A673 (cell line): ENCODE measurements at regions not wholly inside any gene's neighbourhood (a gene's known extent, or its start where the extent isn't known, plus 50 kb on each side); places are given as distances from the start of the nearest gene placed in this dataset.

Source experiments
- BruUV-seq: library from RNA; stranded (reverse); fragments of 400-500 nt; replicated peaks from 2 replicates; lab custom pipeline; 2021; lab: Mats Ljungman, UMichigan
- CTCF ChIA-PET: fragments of 300-600 bp; sonication (Branson Sonifier 250); formaldehyde crosslinking; loops from one replicate; lab custom pipeline; 2022; ENCODE audit warnings: antibody characterized with exemption; lab: Charles Lee
- POLR2A ChIA-PET: fragments of 300-600 bp; sonication (Branson Sonifier 250); formaldehyde crosslinking; loops from one replicate; lab custom pipeline; 2022; ENCODE audit warnings: antibody characterized with exemption; ENCODE audit not compliant: low non-redundant PET; lab: Charles Lee
- DNase-seq: peaks from one replicate; pipeline ENCODE4 v3.0.0-alpha.2; 2015; ENCODE audit warnings: low spot score
- H3K27ac ChIP-seq: fragments of 200-600 bp; sonication (generic); 2 replicates; pipeline ENCODE4 v1.5.1; 2016; ENCODE audit warnings: mixed run types, low read depth, mild to moderate bottlenecking, mixed read lengths, antibody characterized with exemption, low read length; ENCODE audit not compliant: poor library complexity, severe bottlenecking
- H3K27me3 ChIP-seq: fragments of 200-600 bp; sonication (generic); replicated peaks from 2 replicates; pipeline ENCODE4 v1.6.1; 2017; ENCODE audit warnings: mixed run types, low read depth, mild to moderate bottlenecking, mixed read lengths, antibody characterized with exemption, low read length; ENCODE audit not compliant: insufficient read depth, poor library complexity
- H3K36me3 ChIP-seq: fragments of 200-600 bp; sonication (generic); 2 replicates; pipeline ENCODE4 v1.6.1; 2016; ENCODE audit warnings: mixed run types, mild to moderate bottlenecking, mixed read lengths, antibody characterized with exemption, low read length; ENCODE audit not compliant: insufficient read depth, poor library complexity, severe bottlenecking
- H3K4me1 ChIP-seq: fragments of 200-600 bp; sonication (generic); 2 replicates; pipeline ENCODE4 v1.6.1; 2017; ENCODE audit warnings: mixed run types, mild to moderate bottlenecking, mixed read lengths, antibody characterized with exemption, low read length; ENCODE audit not compliant: insufficient read depth, poor library complexity, severe bottlenecking
- H3K4me3 ChIP-seq: fragments of 200-600 bp; sonication (generic); 2 replicates; pipeline ENCODE4 v1.5.1; 2016; ENCODE audit warnings: low read depth, mixed run types, mild to moderate bottlenecking, mixed read lengths, low read length; ENCODE audit not compliant: poor library complexity, severe bottlenecking
- H3K9me3 ChIP-seq: fragments of 200-600 bp; sonication (generic); 2 replicates; pipeline ENCODE4 v1.6.1; 2016; ENCODE audit warnings: mixed run types, low read depth, mild to moderate bottlenecking, mixed read lengths, antibody characterized with exemption, low read length; ENCODE audit not compliant: poor library complexity, severe bottlenecking
- CTCF ChIP-seq: fragments of 300-800, 200-600 bp; sonication (generic); conservative IDR thresholded peaks from 2 replicates; pipeline ENCODE4 v1.5.1; 2017; ENCODE audit warnings: low read depth, mild to moderate bottlenecking, antibody characterized with exemption, low read length, moderate library complexity, mixed read lengths
- EZH2 ChIP-seq: fragments of 200-600 bp; sonication (generic); IDR thresholded peaks from 2 replicates; pipeline ENCODE4 v1.6.1; 2017; ENCODE audit warnings: borderline replicate concordance, low read depth, mild to moderate bottlenecking, mixed read lengths, antibody characterized with exemption, low read length; ENCODE audit not compliant: poor library complexity, severe bottlenecking
- intact Hi-C: fragments of 100-400 bp; cut with micrococcal nuclease; formaldehyde crosslinking; loops from one replicate; pipeline ENCODE4 v1.10.0; 2022; ENCODE audit not compliant: unreplicated experiment

- ChIA-PET POLR2A (no interaction called here), CTCF (interaction anchor here (0.6 kb wide), 1 partner anchor 495 kb away, joined by 4 read pairs; no protein-coding TSS in a partner anchor)
- no peak overlapping the region for H3K4me3 ChIP-seq
- no peak for TF ChIP-seq EZH2
- no peak for TF ChIP-seq CTCF
- H3K9me3 ChIP-seq = no peaks in the 10 kb centered on the region
- H3K36me3 ChIP-seq = no peaks in the 10 kb centered on the region
- no peak overlapping the region for H3K27ac ChIP-seq
- BruUV-seq = no TSS peak
- no peaks in the 10 kb centered on the region for H3K4me1 ChIP-seq
- H3K27me3 ChIP-seq = no peaks in the 10 kb centered on the region
- intact Hi-C loops = no loop called here
- DNase-seq = no peak
Measured at GRCh38 chrX:39772057-39772832, 325.5 kb downstream of the BCOR start.

- H3K4me1 ChIP-seq = no peaks in the 10 kb centered on the region
- H3K27me3 ChIP-seq = no peaks in the 10 kb centered on the region
- ChIA-PET POLR2A (no interaction called here), CTCF (no interaction called here)
- no TSS peak for BruUV-seq
- H3K27ac ChIP-seq = no peak overlapping the region
- no peak for DNase-seq
- H3K36me3 ChIP-seq = no peaks in the 10 kb centered on the region
- no peak overlapping the region for H3K4me3 ChIP-seq
- no peaks in the 10 kb centered on the region for H3K9me3 ChIP-seq
- TF ChIP-seq CTCF = no peak
- TF ChIP-seq EZH2 = no peak
- intact Hi-C loops = no loop called here
Measured at GRCh38 chrX:39773150-39773549, 324.6 kb downstream of the BCOR start.

DNA sequence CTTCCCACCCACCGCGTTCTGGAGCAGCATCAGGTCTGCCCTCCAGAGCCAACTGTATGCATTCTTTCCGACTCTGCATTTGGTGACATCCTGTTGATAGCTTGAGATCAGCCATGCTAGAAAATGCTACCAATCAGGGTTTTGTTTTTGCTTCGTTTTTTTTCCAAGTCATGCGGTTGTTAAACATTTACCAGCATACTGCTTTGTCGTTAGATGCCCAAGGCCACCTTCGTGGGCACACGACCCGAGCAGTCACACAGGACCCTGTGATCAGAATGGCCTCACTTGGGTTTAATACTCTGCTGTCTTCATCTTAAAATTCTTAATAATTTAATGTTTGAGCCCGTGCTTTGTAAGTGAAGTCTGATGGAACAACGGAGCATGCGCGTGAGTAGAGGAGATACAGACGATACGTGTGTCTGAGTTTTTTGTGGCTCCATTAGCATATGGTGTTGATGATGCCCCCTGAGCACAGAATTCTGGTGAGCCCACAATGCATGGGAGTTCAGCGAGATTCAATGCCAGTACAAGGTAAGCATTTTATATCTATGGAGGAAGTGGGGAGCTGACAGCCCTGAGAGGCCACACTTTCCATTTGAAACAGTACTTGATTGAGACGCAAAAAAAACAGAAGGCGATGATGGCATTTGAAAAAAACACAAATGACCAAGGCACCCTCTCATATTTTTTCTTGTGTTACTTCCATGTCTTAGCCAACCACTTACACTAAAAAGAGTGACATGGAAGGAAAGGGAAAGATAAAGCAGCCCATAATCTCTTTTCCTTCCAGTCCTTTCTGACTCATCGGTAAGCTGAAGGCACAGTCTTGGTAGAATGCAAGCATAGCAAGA is 323.6 kb downstream of the BCOR start:
- CTCF ChIA-PET = no interaction called here
- no peaks in the 10 kb centered on the region for H3K27me3 ChIP-seq
- intact Hi-C loops = no loop called here

More for the DNA sequence above, 323.6 kb downstream of the BCOR start:
- POLR2A ChIA-PET = no interaction called here
- Histone ChIP-seq H3K27ac (no peak overlapping the region), H3K9me3 (no peaks in the 10 kb centered on the region), H3K4me3 (no peak overlapping the region), H3K4me1 (no peaks in the 10 kb centered on the region), H3K36me3 (no peaks in the 10 kb centered on the region)
- TF ChIP-seq EZH2 (no peak), CTCF (no peak)
- DNase-seq = no peak
- no TSS peak for BruUV-seq
